Uterus (tissue), 3 donors: ENCODE measurements at regions not wholly inside any gene's neighbourhood (a gene's known extent, or its start where the extent isn't known, plus 50 kb on each side); places are given as distances from the start of the nearest gene placed in this dataset.

Experiments used
- DNase-seq, 2 donors: peaks; one replicate each; pipeline ENCODE4 v3.0.0-alpha.2; 2019 to 2020
- H3K27ac ChIP-seq, 2 donors: fragments of 200-600 bp; sonication (generic); 1 replicate in 1 of 2; 2 replicates in 1 of 2; pipeline ENCODE4 v1.5.1; 2016 to 2018
- H3K27me3 ChIP-seq, 2 donors: fragments of 200-600 bp; sonication (generic); one replicate each; pipeline ENCODE4 v1.5.1; 2018 to 2019; ENCODE audit warnings: control low read depth in 1 of 2
- H3K36me3 ChIP-seq, 2 donors: fragments of 200-600 bp; sonication (generic); one replicate each; pipeline ENCODE4 v1.5.1; 2019; ENCODE audit warnings: control low read depth in 1 of 2
- H3K4me1 ChIP-seq, 2 donors: fragments of 200-600 bp; sonication (generic); one replicate each; pipeline ENCODE4 v1.5.1; 2018 to 2019; ENCODE audit warnings: control low read depth in 1 of 2
- H3K4me3 ChIP-seq, 2 donors: fragments of 200-600 bp; sonication (generic); 1 replicate in 1 of 2; 2 replicates in 1 of 2; pipeline ENCODE4 v1.5.1; 2018 to 2019; ENCODE audit warnings: mild to moderate bottlenecking in 1 of 2
- H3K9me3 ChIP-seq, 2 donors: fragments of 200-600 bp; sonication (generic); one replicate each; pipeline ENCODE4 v1.5.1; 2019; ENCODE audit warnings: control low read depth in 1 of 2
- POLR2A ChIP-seq, 2 donors: fragments of 450-650 bp; IDR thresholded peaks; one replicate each; pipeline ENCODE4 v1.6.1; 2016; ENCODE audit warnings: antibody characterized with exemption in 2 of 2, mild to moderate bottlenecking in 1 of 2, moderate library complexity in 1 of 2
- intact Hi-C: fragments of 100-400 bp; cut with DNase I; formaldehyde crosslinking; loops from one replicate; pipeline ENCODE4 v1.15.1; 2023; ENCODE audit warnings: low total_unique reads
- TF ChIP-seq, protein P1 (sequence below), 4 experiments: fragments of 200-600 bp in 2 of 4; fragments of 450-650 bp in 2 of 4; sonication (generic) in 2 of 4; IDR thresholded peaks; one replicate each; pipeline ENCODE4 v1.5.1; 2016 to 2019; ENCODE audit warnings: antibody characterized with exemption in 4 of 4, mild to moderate bottlenecking in 2 of 4, moderate library complexity in 1 of 4
- donor health status: DM: yes; HTN: yes; CAD: no.

DNA sequence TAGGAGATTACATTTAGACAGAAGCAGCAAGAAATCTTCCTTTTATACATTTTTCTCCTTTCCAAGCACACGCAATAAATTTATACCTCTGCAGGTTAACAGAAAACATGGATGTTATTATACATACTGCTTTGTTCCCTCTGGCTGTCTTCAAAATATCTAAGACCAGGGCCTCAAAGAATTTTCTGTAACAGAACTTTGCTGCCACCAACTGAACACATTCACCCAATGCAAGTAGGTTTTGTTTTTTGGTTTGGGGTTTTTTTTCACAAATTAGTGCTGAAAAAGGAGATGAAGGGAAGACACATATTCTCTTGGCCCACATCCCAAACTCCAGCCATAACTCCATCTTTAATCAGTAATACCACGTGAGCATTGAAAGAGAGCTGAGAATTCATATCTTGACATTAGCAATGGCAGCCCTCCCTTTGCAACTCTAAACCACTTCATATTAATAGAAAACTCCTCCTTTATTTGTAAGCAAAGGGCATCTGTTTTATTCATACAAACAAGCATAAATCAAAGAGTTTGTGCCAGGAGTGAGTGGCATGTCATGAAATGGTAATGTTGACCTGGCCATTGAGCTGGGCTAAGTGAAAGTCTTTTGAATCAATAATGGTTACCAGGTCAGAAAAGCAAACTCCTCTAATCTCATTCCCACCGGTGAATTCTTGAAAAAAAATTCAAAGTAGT is 150.8 kb upstream of the FSCB start:
- Histone ChIP-seq H3K27ac (no peak overlapping the region), H3K27me3 (no peaks in the 10 kb centered on the region), H3K4me3 (no peak overlapping the region), H3K36me3 (no peaks in the 10 kb centered on the region), H3K4me1 (no peaks in the 10 kb centered on the region), H3K9me3 (no peaks in the 10 kb centered on the region)
- no peak for DNase-seq
- intact Hi-C loops, result no loop called here
- no peak for TF ChIP-seq POLR2A (IDR thresholded peaks at IDR 0.05)
- TF ChIP-seq, protein P1, sequence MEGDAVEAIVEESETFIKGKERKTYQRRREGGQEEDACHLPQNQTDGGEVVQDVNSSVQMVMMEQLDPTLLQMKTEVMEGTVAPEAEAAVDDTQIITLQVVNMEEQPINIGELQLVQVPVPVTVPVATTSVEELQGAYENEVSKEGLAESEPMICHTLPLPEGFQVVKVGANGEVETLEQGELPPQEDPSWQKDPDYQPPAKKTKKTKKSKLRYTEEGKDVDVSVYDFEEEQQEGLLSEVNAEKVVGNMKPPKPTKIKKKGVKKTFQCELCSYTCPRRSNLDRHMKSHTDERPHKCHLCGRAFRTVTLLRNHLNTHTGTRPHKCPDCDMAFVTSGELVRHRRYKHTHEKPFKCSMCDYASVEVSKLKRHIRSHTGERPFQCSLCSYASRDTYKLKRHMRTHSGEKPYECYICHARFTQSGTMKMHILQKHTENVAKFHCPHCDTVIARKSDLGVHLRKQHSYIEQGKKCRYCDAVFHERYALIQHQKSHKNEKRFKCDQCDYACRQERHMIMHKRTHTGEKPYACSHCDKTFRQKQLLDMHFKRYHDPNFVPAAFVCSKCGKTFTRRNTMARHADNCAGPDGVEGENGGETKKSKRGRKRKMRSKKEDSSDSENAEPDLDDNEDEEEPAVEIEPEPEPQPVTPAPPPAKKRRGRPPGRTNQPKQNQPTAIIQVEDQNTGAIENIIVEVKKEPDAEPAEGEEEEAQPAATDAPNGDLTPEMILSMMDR (IDR thresholded peaks at IDR 0.05), result peak in 2 of 4 experiments; percentile 7 to 41

DNA sequence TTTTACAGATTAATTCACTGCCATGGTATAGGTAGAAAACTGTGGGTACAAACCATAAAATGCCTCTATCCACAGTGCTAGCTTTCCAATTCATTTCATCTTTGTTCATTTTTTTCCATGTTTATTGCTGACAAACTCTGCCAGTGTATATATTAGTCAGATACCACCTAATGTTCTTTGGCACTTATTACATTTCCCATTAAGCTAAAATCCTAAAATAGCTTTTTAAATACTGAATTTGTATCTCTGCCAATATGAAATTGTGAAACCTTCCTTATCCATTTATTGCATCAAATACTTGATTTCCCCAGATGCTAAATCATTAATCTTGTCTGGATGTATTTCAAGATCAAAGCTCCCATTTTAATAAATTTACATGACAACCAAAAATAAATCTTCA is 150.1 kb upstream of the FSCB start:
- no peaks in the 10 kb centered on the region for H3K9me3 ChIP-seq
- no peaks in the 10 kb centered on the region for H3K27me3 ChIP-seq
- TF ChIP-seq POLR2A (IDR thresholded peaks at IDR 0.05), result no peak
- TF ChIP-seq, protein P1 (IDR thresholded peaks at IDR 0.05), result no peak
- no peak overlapping the region for H3K27ac ChIP-seq
- no peak for DNase-seq
- no peak overlapping the region for H3K4me3 ChIP-seq
- no peaks in the 10 kb centered on the region for H3K4me1 ChIP-seq
- H3K36me3 ChIP-seq, result no peaks in the 10 kb centered on the region
- intact Hi-C loops, result no loop called here

DNA sequence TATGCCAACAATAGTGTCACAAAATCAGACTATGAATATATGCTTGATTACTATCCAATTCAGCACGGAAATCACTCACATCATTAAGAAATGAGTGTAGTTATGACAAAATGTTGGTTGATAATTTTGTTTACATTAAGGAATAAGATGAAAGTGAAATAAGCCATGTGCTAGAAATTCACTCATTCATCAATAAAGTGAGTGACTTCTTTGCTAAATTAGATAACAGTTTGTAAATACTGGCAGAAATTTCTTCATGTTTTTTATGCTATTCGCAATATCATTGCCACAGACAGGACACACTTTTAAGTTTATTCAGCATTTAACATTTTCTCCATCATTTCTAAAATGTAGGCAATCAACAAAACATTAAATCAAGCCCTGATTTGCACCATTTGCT is 147.5 kb upstream of the FSCB start:
- Histone ChIP-seq H3K36me3 (no peaks in the 10 kb centered on the region), H3K4me3 (no peak overlapping the region), H3K4me1 (no peaks in the 10 kb centered on the region), H3K9me3 (no peaks in the 10 kb centered on the region), H3K27ac (no peak overlapping the region), H3K27me3 (no peaks in the 10 kb centered on the region)
- intact Hi-C loops, result no loop called here
- no peak for TF ChIP-seq POLR2A (IDR thresholded peaks at IDR 0.05)
- TF ChIP-seq, protein P1 (IDR thresholded peaks at IDR 0.05), result no peak
- no peak for DNase-seq

DNA sequence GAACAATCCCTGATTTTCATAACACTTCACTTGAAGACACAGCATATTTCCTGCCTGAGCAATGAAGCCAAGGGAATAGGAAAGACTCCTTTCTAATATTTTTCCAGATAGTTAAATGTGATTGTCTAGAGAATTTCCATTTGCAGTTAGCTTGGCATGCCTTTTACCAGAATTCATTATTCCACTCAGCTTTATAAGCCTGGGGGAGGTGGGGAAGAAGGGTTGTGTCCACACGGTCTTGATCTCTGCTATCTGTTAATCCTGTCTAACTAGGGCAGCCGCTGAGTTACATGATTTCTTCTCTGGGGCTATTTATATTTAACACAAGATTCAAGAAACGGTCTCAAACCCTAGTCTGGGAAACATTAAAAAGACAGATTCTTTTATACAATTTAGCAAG is 146.6 kb upstream of the FSCB start:
- DNase-seq, result no peak
- Histone ChIP-seq H3K4me1 (no peaks in the 10 kb centered on the region), H3K9me3 (no peaks in the 10 kb centered on the region), H3K4me3 (no peak overlapping the region), H3K27ac (no peak overlapping the region), H3K27me3 (no peaks in the 10 kb centered on the region), H3K36me3 (no peaks in the 10 kb centered on the region)
- TF ChIP-seq, protein P1 (IDR thresholded peaks at IDR 0.05), result no peak
- no peak for TF ChIP-seq POLR2A (IDR thresholded peaks at IDR 0.05)
- intact Hi-C loops, result no loop called here

DNA sequence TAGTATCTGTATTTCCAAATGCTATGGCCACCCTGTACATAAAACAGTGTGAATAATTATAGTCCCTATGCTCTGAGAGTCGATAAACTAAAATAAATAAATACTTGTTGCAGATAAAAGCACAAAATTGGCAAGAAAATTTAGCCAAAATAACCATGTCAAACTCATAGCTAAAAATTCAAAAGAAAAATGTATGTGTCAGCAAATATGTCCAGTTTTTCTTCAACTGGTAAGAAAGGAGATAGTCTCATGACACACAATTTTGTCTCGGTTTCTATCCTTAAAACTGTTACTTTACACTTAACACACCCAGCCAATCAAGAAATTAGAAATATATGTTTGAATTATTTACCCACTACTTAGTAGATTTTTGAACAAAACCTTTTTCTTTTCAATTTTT is 145.6 kb upstream of the FSCB start:
- TF ChIP-seq POLR2A (IDR thresholded peaks at IDR 0.05), result no peak
- TF ChIP-seq, protein P1 (IDR thresholded peaks at IDR 0.05), result no peak
- H3K4me3 ChIP-seq, result no peak overlapping the region
- no peak for DNase-seq
- no peak overlapping the region for H3K27ac ChIP-seq
- no peaks in the 10 kb centered on the region for H3K36me3 ChIP-seq
- H3K27me3 ChIP-seq, result no peaks in the 10 kb centered on the region
- no peaks in the 10 kb centered on the region for H3K9me3 ChIP-seq
- intact Hi-C loops, result no loop called here
- H3K4me1 ChIP-seq, result no peaks in the 10 kb centered on the region
